ENCODE measurements at regions not wholly inside any gene's neighbourhood (a gene's known extent, or its start where the extent isn't known, plus 50 kb on each side); places are given as distances from the start of the nearest gene placed in this dataset.

GRCh38 chr22:27137871-27138337 lies 480.5 kb downstream of the MIAT start:
- no peak for TF ChIP-seq CTCF (IDR thresholded peaks at IDR 0.05)
- no peak for TF ChIP-seq EZH2 (IDR thresholded peaks at IDR 0.05; ENCODE audit: borderline replicate concordance, insufficient read depth, low read depth, low read length, poor library complexity, severe bottlenecking)
